LHCN-M2 (cell line): ENCODE measurements at regions not wholly inside any gene's neighbourhood (a gene's known extent, or its start where the extent isn't known, plus 50 kb on each side); places are given as distances from the start of the nearest gene placed in this dataset.

Experiments used
- DNase-seq: peaks from one replicate; pipeline ENCODE4 v3.0.0-alpha.2; 2012; ENCODE audit warnings: low read depth

DNA sequence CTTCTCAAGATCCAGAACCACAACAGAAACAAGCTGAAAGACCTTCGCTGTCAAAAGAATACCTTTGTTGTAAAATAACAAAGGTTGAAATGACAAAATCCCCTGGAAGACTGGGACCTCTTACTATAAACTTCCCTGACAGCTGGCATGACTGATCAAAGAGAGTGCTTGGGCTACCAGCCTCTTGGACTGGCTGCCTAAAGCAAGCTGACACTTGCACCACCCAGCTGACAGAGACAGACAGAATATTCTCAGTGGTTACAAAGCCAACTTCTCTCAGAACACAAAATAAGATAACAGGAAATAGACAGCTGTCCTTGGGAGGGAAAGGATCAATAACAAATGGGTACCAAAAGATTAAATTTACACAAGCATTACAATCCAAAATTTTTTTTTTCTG is 241.7 kb upstream of the SPOCK3 start:
- DNase-seq, result no peak

DNA sequence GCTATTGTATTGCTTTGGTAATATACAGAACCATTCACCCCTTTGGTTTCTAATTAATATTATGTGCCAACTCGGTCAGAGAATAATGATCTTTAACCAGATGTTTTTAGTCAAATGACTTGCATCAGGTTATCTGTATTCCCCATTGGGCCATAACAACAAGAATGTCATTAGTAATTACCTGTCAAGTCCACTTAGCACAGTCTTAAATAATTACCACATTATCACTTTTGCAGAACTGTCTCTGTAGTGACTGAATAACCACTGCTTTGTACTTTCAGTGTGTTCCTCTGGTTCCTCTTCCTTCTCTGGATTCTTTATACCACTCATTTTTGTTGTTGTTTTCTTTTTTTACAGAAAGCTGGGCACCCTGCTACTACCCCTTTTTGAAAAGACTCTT is 257.7 kb upstream of the SPOCK3 start:
- DNase-seq, result no peak

DNA sequence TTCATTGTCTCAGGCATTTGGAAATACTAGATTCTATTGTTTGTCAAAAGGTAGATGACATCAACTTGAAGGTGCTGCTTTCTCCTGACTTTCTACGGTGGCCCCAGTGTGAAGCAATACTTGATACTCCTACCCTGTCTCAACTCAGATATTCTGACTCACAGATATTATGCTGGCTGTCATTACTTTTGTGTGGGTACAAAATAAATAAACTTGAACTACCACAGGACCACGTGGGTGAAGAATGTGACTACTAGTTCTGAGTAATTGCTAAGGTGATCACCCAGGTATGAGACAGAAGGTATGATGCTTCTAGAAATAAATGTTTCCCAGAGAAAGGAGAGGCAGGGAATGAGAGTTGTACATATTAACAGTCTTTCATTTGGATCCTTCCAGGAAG is 275.3 kb upstream of the SPOCK3 start:
- DNase-seq, result no peak

DNA sequence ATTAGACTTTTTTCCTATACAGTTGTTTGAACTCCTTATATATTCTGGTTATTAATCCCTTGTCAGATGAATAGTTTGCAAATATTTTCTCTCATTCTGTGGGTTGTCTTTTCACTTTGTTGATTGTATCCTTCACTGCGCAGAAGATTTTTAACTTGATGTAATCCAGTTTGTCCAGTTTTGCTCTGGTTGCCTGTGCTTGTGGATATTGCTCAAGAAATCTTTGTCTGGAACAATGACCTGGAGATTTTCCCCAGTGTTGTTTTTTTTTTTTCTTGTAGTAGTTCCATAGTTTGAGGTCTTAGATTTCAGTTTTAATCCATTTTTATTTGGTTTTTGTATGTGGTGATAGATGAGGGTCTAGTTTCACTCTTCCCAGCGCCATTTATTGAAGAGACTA is 289.8 kb upstream of the SPOCK3 start:
- DNase-seq, result no peak

DNA sequence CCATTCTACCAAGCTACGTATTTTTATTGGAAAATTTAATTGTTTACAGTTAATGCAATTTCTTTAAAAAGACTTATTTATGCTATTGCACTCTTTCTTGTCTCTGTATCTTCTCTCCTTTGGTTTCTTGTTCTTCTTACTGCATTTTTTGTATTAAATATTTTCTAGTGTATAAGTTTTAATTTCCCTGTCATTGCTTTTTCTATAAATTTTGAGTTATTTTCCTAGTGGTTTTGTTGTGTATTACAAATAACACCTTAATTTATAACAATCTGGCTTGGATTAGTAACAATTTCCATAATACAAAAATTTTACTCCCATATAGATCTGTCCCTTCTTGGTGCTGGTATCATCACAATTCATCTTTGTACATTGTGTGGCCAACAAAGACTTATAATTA is 303.5 kb upstream of the SPOCK3 start:
- no peak for DNase-seq

DNA sequence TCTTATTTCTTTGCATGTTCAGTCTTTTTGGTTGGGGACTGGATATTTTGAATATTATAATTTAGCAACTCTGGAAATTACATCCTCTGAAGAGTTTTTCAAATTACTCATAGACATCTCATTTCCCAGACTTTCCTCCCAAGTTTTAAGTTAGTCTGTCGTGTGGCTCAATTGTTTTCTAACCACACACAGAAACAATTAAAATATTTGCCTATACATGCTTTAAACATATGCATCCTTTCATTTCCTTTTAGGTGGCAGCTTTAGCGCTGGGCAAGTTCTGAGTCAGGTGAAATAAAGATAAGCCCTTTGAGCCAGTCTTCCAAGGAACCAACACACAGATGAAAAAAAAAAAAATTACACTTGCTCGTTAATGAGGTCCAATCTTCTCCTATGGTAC is 307.0 kb upstream of the SPOCK3 start:
- DNase-seq, result no peak

DNA sequence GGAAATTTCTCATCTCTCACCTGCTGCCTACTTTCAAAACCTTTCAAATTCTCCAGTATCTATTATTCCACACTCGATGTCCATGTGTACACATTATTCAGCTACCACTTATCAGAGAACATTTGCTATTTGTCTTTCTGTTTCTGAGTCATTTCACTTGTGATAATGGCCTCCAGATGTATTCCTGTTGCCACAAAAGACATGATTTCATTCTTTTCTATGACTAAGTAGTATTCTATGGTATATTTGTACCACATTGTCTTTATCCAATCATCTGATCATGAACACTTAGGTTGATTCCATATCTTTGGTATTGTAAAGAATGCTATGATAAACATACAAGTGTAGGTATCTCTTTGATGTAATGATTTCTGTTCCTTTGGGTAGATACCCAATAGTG is 310.1 kb upstream of the SPOCK3 start:
- DNase-seq, result no peak

DNA sequence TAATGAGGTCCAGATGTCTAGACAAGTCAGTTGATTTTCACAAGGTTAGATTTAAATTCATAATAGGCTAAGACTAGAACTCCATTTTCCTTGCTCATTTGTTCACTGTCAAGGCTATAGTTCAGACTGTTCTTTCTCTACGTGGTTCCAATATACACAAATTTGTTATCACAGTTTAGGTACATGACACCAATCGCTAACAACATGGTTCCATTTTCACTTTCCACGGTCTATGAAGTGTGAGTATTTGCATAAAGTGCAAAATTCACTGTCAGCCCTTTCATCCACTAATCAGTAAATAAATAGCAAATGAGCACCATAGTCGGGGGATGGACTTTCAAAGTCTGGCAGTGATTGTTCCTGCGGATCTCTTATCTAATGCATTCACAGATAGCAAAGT is 315.7 kb upstream of the SPOCK3 start:
- no peak for DNase-seq

DNA sequence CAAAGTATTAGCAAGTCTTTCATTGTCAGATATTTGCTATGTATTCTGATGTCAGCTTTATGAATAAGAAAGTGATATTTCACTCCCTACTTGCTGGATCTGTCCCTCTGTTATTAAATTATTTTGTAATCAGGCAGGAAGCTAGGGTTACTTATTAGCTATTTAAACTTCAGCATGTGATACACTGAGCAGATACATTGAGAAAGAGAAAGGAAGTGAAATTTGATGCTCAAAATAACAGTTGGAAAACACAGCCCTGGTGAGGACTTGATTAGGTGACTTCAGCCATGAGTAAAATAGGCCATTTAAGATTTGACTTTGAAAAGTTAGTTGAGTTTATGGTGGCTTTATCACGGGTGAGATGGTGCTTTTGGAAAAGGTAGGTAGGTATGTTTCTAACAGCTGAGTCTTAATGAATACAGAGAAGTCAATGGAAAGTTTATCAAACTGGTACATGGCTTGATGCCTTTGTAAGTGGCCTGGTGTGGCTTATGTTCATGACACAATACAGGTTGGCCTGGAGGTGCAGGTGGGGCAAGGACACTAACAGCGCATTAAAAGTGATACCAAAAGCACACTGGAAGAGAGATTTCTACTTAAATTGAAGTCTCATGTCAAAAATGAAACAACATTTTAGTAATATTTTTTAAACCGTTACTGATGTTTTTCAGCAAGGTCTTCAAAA is 321.2 kb upstream of the SPOCK3 start:
- DNase-seq, result no peak

DNA sequence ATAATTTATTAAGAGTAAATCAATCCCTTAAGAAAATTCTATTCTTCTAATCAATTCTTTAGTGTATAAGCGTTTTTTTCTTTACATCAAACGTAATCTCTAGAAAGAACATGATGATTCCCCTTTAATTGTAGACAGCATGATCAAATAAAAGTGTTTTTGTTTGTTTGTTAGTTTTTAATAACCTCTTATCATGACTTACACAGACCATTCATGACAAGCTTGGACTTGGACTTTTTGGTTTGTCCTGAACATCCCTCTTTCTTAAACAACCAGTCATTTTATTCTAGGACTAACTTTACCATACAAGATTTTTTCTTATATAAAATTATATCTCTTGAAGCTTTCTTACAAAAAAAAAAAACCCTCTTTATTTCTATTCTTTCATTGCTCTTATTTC is 344.6 kb upstream of the SPOCK3 start:
- DNase-seq, result peak; percentile 5

DNA sequence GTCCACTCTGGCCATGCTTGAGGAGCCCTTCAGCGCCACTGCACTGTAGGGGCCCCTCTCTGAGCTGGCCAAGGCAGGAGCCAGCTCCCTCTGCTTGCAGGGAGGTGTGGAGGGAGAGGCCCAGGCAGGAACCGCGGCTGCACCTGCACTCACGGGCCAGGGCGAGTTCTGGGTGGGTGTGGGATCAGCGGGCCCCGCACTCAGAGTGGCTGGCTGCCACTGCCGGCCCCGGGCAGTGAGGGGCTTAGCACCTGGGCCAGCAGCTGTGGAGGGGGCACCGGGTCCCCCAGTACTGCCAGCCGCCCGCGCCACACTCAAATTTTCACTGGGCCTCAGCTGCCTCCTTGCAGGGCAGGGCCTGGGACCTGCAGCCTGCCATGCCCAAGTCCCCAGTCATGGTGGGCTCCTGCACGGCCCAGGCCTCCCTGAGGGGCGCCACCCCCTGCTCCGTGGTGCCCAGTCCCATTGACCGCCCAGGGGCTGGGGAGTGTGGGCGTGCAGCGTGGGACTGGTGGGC is 347.2 kb upstream of the SPOCK3 start:
- no peak for DNase-seq

DNA sequence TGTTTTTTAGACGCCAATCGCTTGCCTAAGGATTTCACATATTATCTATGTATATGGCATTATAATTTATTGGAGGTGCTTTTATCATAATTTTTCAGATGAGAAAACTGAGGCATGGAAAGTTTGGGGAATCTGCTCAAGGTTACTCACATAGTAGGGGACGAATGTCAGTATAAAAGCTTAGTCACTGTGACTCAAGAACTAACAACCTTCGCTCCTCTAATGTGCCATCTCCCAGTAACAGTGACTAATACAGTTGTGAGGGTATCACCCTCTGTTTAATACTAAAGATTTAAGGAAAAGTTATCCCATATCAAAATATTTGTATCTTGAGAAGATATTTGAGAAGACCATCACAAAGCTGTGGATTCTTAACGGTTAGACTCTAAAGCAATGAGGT is 353.1 kb upstream of the SPOCK3 start:
- DNase-seq, result no peak

DNA sequence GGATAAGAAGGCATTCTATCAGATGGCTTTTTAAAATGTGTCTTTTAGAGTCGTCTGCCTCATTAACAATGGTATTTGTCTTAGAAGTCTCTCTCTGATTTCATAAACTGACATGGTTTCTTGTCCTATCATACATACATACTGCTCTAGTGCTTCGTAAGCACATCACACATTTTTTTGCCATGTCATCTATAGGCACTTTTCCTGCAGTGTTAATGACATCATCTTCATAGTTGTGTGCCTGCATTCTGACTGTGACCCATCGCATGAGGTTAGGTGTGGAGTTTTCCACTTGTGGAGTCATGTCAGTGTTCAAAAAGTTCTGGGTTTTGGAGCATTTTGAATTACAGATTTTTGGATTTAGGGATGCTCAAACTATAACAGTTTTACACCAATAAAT is 361.6 kb upstream of the SPOCK3 start:
- no peak for DNase-seq

DNA sequence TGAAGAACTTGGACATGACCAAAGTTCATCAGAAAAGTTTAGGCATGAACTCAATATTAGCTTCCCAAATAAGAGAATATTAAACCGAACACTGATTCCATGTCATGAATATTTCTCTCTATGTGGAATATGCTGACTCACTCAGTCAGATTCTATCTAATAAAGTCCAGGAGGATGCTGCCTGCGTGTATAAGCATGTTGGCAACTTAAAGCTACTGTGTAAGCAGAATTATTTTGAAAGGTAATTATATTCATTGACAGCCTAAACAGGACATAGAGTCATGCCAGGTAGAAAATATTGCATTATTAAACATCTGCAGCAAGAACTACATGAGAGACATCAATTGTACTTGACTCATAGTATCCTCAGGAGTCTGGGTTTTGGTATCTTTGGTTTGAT is 367.9 kb upstream of the SPOCK3 start:
- no peak for DNase-seq

DNA sequence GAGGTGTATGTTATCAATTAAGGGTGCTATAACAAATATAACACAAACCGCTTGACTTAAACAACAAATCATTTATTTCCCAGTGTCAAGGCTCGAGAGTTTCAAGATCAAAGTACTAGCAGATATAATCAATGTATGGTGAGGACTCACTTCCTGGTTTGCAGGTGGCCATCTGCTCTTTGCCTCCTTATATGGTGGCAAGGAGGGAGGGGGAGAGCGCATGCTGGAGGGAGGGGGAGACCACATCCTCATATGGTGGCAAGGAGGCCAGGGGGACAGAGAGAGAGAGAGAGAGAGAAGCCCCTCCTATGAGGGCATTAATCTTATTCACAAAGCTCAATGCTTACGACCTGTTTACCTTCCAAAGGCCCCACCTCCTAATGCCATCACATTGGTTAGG is 372.3 kb upstream of the SPOCK3 start:
- no peak for DNase-seq

DNA sequence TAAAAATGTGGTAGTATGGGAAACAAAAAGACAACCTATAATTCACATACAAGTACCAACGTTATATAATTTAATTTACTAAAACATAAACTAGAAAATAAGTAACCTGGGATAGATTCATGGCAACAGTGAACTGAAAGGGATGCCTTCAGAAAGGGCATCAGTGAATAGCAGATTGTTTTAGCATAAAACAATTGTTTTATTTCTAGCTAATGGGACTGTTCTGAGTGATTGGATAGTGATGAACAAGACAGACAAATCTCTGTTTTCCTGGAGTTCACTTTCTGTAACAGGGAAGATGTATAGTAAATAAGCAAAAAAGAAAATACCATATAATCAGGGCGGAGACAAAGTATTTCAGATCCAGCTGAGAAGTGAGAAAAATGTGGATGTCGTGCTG is 379.1 kb upstream of the SPOCK3 start:
- no peak for DNase-seq

DNA sequence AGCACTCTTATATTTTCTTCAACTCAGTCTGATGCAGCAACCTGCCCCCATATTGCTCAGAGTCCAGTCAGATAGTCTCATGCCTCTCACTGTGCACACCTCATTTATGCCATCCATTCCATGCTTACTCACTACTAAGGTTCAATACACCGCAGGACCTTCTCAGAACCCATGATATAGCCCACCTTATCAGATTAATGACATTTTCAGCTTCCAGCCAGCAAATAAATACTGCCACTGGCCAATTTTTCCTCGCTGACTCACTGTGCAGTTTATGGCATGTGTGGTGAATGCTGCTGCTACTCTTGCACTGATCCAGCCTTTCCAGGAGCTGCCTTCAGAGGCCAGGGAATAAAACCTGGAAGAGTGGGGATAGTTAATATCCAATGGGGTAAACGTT is 380.6 kb upstream of the SPOCK3 start:
- DNase-seq, result no peak

DNA sequence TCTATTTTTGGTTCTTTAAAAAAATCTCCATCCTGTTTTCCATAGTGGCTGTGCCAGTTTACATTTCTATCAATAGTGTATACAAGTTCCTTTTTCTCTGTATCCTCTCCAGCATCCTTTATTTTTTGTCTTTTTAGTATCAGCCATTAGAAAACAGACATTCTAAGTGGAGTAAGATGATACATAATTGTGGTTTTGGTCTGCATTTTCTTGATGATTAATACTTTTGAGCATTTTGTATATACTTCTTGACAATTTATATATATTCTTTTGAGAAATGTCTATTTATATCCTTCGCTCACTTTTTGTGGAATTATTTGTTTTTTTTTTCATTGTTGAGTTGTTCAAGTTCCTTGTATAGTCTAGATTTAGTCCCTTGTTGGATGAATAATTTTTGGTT is 382.2 kb upstream of the SPOCK3 start:
- peak; percentile 1 for DNase-seq

DNA sequence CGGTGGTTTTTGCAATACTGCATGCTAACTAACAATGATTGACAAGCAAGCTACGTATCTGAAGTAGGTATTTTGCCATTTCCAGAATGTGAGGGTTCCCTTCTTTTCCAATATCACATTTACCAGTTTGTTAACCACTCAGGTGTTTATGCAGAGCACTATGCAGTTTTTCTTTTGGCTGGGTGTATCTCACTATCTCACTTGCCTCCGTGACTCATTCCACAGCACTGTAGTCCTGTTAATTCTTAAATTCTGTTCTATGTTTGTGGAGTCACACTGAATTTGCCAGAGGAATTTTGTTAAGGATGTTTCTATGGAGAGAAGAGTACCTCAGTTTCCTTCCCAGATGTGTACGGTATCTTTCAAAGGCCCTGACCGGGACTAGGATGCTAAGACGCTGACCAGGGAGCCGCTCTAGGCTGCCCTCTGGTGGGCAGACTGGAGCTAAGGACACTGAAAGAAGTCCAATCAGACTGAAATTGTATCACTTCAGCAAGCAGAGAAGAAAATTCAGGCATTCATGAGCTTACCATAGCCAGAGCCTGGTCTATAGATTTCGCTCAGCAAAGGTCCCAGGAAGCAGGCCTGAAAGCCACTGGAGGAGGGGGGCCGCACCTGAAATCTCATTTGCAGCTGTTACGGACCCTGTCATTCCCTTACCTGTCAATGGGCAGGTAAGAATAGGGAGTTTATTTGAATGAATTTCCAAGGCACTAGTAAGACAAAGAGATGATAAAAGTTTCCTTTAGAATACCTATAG is 388.4 kb upstream of the SPOCK3 start:
- DNase-seq, result peak; percentile 39

DNA sequence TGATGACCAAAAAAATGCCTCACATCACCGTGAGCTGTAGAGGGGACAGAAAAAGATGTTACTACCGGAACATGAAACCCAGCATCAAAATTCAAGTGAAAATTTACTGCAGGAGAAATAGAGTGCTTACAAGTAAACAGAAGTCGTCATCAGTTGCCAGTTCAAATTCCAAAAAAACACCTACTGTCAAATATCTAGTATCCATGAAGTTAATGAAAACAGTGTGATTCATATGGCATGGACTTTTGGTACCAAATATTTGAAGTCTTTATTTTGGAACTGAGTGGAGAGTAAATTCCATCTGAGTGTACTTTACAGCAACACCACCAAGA is 388.9 kb upstream of the SPOCK3 start:
- DNase-seq, result no peak

DNA sequence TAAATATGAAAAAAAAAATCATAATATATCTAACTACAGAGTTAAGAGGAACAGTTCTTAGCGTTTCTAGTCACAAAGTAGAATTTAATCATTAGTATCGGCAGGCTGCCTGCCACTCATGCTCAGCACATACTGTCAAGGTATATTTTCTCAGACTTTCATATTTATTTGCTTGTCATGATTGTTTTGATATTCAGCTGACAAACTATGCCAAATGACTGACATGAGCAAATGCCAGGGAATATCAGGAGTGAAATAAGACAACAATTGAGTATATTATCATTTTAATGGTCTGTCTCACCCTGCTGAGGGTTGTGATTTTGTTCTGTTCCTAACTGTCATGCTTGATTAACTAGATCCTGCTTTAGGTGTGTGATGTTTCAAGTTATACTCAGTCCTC is 395.0 kb upstream of the SPOCK3 start:
- no peak for DNase-seq

DNA sequence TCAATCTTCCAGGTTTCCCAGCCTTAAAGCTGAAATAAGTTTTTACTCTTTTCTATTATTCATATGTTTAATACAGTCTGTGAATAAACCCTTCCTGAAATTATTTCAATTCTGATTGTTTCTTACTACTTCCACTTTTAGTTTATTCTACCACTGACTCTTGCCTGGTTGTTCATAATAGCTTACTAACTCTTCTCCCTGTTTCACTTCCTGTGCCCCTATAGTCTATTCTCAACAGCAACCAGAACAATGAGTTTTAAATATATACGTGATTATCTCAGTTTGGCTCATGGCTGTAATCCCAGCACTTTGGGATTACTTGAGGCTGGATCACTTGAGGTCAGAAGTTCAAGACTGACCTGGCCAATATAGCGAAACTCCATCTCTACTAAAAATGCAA is 408.0 kb upstream of the SPOCK3 start:
- DNase-seq, result no peak

DNA sequence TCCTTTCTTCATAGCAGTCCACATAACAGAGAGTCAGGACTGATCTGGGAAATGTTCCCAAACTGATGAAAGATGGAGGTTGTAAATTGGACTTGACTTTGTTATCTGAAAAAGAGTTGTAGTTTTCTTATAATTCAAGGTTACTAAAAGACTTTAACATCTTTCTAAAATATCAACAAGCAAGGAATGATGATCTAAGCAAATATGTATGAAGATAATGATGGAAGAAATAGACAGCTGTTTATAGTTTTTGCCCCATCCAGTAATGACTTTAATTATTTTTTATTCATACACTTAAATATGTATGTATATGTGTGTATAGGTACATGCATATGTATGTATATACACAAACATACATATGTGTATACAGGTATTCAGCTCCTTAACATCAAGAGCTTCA is 411.1 kb upstream of the SPOCK3 start:
- no peak for DNase-seq

DNA sequence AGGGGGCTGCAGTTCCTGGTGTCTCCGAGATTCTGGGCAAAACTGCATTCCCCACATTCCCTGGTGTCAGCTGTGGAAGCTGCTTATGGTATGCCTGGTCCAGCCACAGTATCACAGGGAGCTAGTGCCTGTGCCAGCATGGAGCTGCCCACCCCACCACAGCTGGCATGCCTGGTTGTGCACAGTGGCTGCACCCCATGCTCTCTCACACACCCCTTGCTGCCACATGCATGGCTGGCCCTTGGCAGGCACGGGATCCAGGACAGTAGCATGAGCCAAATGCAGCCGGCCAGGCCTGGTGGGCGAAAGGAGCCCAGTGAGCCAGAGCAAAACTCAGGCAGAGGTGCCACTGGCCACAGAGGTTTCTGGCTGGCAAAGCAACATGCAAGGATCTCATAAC is 418.0 kb upstream of the SPOCK3 start:
- no peak for DNase-seq
